GM12892 (cell line): ENCODE measurements at regions not wholly inside any gene's neighbourhood (a gene's known extent, or its start where the extent isn't known, plus 50 kb on each side); places are given as distances from the start of the nearest gene placed in this dataset.

Experiments used
- DNase-seq: peaks from one replicate; pipeline ENCODE4 v3.0.0; 2011; ENCODE audit not compliant: insufficient read length
- FAIRE-seq: peaks from 2 replicates; lab custom pipeline; 2011; peaks lifted over from hg19 to GRCh38; lab: Jason Lieb, UNC
- POLR2A ChIP-seq: IDR thresholded peaks from 2 replicates; pipeline ENCODE4 v1.6.1; 2011; ENCODE audit warnings: low read depth, low read length, control low read depth
- POLR2AphosphoS5 ChIP-seq: IDR thresholded peaks from 2 replicates; pipeline ENCODE4 v1.6.1; 2011; ENCODE audit warnings: low read depth, low read length, control low read depth
- TAF1 ChIP-seq: IDR thresholded peaks from 2 replicates; pipeline ENCODE4 v1.6.1; 2011; ENCODE audit warnings: low read depth, mild to moderate bottlenecking, control low read depth, low read length, borderline replicate concordance

DNA sequence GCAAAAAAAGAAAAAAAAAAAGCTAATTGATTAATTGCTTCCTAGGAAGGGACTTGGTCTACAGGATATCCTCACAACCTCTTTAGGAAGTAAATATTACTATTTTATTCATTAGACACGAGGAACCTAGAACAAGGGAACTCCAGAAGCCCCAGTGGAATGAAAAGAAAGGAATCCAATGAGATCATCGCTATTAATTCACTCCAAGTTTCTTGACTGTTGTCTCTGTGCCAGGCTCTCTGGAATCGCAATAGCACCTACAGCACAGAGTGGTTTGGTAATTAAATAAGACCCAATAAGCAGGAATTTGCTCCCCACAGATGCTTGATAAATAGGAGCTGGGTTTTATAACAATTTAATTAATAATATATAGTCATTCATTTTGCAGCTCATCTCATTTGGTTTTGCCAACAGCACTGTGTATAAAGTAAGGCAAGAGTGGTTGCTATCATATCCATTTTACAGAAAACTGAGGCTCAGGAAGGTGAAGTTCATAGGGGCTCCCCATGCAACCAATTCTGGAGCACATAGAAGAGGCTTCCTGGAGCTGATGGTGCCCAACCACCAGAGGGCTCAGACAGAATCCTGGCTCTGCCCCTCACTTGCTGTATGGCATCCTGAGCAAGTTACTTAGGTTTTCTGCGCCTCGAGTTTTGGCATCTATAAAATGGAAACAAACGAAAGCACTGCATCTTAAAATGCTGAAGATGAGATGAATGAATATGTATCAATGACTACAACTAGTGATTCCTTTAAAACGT, 420.2 kb downstream of the MED13L start:
- no peak for TF ChIP-seq TAF1
- no peak for TF ChIP-seq POLR2AphosphoS5
- no peak for TF ChIP-seq POLR2A
- DNase-seq, result no peak
- FAIRE-seq, result no peak

DNA sequence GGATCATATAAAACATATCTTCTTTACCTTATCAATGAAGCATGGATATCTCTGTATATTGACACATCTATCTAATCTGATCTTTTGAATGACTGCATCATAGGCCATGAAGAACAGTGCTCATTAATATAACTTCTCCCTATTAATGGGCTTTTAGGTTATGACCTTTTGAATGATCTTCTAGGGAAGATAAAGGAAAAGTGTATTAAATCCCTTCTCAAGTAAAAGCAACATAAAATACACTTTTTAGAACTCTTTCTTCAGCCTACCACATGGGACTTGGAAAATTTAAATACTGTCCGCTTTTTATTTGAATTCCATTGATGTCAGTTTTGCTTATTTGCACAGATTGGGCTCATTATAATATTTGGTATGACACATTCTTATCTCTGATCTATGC, 425.4 kb downstream of the MED13L start:
- no peak for DNase-seq
- FAIRE-seq, result no peak
- TF ChIP-seq POLR2AphosphoS5 (no peak), TAF1 (no peak), POLR2A (no peak)

DNA sequence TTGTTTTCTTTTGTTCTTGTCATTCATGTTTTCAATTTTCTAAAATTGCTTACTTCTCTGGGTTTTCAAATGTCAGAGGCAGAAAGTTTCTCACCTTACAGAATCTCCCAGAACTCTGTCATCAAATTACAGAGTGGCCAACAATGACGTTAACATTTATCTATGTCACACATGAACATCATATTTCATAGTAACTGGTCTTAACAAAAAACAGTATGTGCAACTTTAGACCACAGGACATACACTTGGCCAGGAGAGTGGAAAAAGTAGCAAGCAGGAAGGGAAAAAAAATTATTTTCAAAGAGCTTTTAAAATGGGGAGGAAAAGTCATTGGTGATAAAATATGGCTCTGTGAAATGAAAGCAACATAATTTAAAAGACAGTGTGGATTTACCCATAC, 426.5 kb downstream of the MED13L start:
- no peak for FAIRE-seq

DNA sequence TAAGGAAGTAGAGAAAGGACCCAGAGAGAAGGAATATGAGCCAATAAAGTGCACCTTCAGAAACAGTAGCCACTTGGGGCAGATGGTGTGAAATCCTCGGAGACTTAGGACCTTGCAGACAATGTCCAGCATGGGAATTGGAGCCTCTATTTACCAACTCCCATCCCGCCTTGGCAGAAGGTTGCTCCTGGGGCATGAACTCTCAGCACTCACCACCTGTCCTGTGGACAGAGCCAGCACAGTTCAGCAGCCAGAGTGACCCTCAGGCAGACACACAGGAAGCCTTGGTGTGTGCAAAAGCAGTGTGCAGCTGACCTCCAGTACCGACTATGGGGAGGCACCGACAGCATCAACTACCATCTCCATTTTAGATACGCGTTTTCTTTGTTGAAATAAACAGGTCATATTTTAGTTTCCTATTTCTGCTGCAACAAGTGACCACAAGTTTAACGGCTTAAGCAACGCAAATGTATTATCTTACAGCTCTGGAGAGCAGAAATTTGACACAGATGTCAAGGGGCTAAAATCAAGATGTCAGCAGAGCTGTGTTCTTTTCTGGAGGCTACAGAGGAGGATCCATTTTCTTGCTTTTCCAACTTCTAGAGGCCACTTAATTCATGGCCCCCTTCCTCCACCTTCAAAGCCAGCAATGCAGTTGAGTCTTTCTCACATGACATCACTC, 428.1 kb downstream of the MED13L start:
- TF ChIP-seq POLR2A (no peak), POLR2AphosphoS5 (no peak), TAF1 (no peak)
- no peak for DNase-seq
- no peak for FAIRE-seq

More for the DNA sequence above, 426.5 kb downstream of the MED13L start:
- DNase-seq, result no peak
- TF ChIP-seq POLR2A (no peak), TAF1 (no peak), POLR2AphosphoS5 (no peak)

DNA sequence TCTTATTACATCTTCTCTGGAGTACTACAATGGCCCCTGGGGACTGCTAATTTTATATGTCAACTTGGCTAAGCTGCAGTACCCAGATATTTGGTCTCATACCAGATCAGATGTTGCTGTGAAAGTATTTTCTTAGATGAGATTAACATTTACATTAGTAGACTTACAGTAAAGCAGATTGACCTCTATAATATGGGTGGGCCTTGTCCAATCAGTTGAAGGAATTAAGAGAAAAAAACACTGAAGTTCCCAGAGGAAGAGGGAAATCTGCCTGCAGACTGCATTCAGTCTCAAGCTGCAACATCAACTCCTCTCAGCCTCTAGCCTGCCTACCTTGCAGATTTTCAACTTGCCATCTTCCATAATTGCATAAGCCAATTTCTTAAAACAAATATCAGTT, 430.1 kb downstream of the MED13L start:
- TF ChIP-seq POLR2AphosphoS5 (no peak), TAF1 (no peak), POLR2A (no peak)
- no peak for FAIRE-seq
- no peak for DNase-seq

DNA sequence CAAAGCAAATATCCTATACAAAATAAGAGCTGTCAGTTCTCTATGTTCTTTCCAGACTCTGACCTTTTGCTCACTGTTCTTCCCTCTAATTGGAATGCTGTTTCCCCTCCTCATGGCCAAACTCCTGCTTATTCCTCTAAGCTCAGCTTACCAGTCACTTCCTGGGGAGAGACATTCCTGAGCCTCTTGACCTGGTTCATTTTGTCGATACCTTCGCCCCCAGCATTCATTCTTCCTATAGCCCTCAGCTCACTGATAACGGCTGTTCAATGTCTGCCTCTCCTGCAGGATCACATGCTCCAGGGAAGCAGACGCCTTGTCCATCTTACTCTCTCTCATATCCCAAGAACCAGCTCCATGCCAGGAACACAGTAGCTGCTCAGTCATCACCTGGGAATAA, 431.0 kb downstream of the MED13L start:
- no peak for DNase-seq
- TF ChIP-seq POLR2AphosphoS5 (no peak), POLR2A (no peak), TAF1 (no peak)
- FAIRE-seq, result no peak

DNA sequence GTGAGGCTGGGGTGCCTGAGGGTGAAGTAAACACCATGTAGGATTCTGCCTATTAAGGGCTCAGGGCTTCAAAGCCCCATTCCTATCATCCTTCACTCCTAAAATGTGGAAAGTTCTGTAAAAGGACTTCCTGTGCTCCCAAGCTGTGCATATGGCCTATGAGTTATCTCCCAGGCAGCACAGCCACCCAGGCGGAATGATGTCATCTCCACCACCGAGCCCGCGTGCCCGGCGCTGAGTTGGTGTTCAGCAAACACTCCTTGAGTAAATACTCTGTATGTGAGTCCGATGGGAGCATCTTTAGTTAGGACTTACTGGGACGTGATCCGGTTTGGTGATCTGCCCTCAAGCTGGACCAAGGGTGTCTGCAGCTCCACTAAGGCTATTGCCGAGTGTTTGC, 437.3 kb downstream of the MED13L start:
- FAIRE-seq (no peak), DNase-seq (no peak)
- TF ChIP-seq POLR2AphosphoS5, result no peak
- no peak for TF ChIP-seq TAF1
- no peak for TF ChIP-seq POLR2A

DNA sequence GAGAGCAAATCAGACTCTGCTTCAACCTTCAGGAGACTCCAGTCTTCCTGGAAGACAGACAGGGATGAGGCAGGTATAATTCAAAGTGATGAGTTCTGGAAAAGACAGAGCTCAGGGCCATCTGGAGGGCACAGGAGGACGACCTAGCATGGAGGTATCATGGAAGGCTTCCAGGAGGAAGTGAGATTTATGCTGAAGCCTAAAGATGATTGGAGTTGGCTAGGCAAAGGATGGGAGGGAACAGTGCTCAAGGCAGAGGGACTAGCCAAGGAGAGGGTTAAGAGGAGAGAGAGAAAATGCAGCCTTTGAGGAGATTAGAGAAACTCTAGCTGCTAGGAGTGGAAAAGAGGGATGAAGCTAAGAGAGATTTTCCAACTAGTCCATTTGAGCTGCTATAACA, 438.5 kb downstream of the MED13L start:
- FAIRE-seq (no peak), DNase-seq (no peak)
- no peak for TF ChIP-seq POLR2AphosphoS5
- no peak for TF ChIP-seq TAF1

DNA sequence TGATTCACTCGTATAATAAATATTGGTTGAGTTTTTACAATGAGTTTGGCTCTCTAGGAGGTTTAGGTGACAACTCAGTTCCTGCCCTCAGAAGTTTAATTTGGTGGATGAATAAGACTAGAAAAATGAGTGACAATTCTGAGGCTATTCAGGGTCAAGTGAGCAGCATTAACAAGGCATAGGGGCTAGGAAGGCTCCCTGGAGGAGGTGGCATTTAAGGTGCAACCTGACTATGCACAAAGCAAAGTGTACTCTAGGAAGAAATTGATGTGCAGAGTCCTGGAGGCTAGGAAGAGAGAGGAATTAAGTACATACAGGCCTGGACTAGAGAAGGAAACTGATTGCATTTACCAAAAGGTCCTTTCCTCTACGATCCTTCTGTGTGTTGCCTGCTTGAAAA, 440.3 kb downstream of the MED13L start:
- TF ChIP-seq POLR2A, result no peak
- TF ChIP-seq POLR2AphosphoS5, result no peak
- TF ChIP-seq TAF1, result no peak
- DNase-seq, result no peak
- FAIRE-seq, result no peak

DNA sequence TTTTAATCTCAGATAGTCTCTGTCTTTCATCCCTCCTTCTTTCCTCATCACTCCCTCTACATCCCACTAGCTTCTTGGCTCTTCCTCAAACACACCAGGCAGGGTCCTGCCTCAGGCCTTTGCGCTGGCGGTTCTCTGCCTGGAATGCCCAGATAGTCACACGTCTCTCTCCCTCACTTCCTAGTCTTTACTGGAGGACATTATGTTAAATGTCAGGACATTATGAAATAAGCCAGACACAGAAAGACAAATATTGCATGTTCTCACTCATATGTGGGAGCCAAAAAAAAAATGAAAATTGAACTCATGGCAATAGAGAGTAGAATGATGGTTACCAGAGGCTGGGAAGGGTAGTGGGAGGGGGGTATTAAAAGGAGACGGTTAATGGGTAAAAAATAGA, 442.0 kb downstream of the MED13L start:
- no peak for DNase-seq
- FAIRE-seq, result no peak
- TF ChIP-seq TAF1 (no peak), POLR2AphosphoS5 (no peak), POLR2A (no peak)

DNA sequence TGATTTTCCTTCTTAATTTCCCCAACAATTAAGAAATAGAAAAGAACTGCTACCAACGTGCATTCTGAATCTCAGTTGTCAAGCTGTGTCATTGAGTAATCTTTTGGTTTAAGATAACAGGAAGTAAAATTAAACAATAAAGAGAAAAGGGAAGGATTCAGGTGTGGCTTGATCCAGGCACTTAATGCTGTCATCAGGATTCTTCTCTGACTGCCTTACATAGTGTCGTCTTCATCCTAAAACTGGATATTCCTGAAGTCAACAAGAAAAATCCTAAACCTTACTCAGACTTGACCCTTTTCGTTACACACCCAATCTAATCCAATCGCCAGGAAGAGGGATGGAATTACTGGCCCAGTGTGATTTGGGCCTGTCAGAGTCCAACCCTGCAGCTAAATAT, 443.8 kb downstream of the MED13L start:
- TF ChIP-seq POLR2AphosphoS5 (no peak), TAF1 (no peak), POLR2A (no peak)
- FAIRE-seq, result no peak

DNA sequence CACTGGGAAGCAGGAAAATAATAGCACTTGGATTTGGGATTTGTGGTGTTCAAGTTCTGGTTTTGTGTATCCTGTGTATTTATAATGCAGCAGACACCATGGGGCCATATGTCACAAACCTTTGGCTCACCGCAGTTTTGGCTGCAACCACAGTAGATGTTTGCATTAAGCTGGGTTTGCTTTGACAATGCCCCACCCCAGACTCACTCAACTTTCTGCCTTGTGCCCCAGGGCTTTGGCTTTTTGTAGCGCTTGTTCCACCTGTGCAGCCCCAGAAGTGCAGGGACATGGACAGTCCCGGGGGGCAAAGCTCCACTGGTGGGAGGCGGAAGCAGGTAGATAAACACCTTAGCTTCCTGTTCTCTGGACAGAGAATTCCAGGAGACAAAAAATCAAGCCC, 446.9 kb downstream of the MED13L start:
- TF ChIP-seq POLR2AphosphoS5 (no peak), POLR2A (no peak), TAF1 (no peak)
- DNase-seq (no peak), FAIRE-seq (no peak)

More for the DNA sequence above, 443.8 kb downstream of the MED13L start:
- no peak for DNase-seq
